Choroid plexus epithelial cell (primary cell): ENCODE measurements at regions not wholly inside any gene's neighbourhood (a gene's known extent, or its start where the extent isn't known, plus 50 kb on each side); places are given as distances from the start of the nearest gene placed in this dataset.

Experiments
- DNase-seq: peaks from one replicate; pipeline ENCODE4 v3.0.0-alpha.2; 2010; ENCODE audit warnings: low read depth
- H3K4me3 ChIP-seq: 2 replicates; pipeline ENCODE4 v1.5.1; 2011; ENCODE audit warnings: low read depth, mild to moderate bottlenecking, control low read depth, low read length, moderate library complexity
- TF ChIP-seq, protein P1 (sequence below): conservative IDR thresholded peaks from 2 replicates; pipeline ENCODE4 v1.5.1; 2011; ENCODE audit warnings: low read depth, mild to moderate bottlenecking, control low read depth, inconsistent platforms, low read length, moderate library complexity

GRCh38 chr5:61966997-61967396 lies 339.0 kb upstream of the KIF2A start:
- H3K4me3 ChIP-seq: no peak overlapping the region
- TF ChIP-seq, protein P1, sequence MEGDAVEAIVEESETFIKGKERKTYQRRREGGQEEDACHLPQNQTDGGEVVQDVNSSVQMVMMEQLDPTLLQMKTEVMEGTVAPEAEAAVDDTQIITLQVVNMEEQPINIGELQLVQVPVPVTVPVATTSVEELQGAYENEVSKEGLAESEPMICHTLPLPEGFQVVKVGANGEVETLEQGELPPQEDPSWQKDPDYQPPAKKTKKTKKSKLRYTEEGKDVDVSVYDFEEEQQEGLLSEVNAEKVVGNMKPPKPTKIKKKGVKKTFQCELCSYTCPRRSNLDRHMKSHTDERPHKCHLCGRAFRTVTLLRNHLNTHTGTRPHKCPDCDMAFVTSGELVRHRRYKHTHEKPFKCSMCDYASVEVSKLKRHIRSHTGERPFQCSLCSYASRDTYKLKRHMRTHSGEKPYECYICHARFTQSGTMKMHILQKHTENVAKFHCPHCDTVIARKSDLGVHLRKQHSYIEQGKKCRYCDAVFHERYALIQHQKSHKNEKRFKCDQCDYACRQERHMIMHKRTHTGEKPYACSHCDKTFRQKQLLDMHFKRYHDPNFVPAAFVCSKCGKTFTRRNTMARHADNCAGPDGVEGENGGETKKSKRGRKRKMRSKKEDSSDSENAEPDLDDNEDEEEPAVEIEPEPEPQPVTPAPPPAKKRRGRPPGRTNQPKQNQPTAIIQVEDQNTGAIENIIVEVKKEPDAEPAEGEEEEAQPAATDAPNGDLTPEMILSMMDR: no peak
- DNase-seq: no peak

GRCh38 chr5:61967681-61968080 lies 338.3 kb upstream of the KIF2A start:
- TF ChIP-seq, protein P1: no peak
- no peak for DNase-seq
- no peak overlapping the region for H3K4me3 ChIP-seq

DNA sequence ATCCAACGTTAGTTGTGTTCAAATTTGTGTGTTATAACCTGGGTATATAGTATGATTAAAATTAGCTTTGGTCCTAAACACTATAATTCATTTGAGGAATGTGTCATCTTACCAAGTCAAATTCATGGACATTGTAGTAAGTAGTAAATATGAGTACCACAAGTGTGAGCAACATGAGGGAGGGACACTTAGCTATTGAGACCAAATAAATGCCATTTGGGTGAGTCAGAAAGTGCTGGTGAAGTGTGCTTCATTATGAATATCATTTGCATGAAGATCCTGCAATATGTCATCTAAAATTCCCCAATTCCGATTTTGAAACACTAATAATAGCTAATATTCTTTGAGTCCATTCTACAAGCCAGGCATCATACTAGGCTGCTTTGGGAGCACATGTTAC lies 336.7 kb upstream of the KIF2A start:
- no peak for DNase-seq
- TF ChIP-seq, protein P1: no peak
- no peak overlapping the region for H3K4me3 ChIP-seq

DNA sequence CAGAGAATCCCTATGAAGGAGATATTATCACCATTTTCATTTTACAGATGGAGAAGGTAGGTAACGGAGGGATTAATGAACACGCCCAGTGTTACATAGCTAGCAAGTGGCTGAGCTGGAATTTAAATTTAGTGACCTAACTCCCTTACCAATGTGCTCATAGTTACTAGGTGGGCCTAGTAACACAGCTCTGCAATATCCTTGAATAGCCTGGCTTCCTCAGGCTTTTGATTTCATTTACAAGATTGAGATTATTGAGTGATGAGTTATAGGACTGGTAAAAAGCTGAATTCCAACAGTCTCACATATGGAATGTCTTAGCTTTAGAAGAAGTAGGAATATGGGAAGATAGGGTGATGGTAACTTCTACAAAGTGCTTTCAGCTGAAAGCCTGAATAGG lies 336.3 kb upstream of the KIF2A start:
- DNase-seq: no peak
- H3K4me3 ChIP-seq: no peak overlapping the region
- TF ChIP-seq, protein P1: no peak

- TF ChIP-seq, protein P1: no peak
- no peak for DNase-seq
- H3K4me3 ChIP-seq: no peak overlapping the region
Observed at GRCh38 chr5:61970218-61970617, 335.8 kb upstream of the KIF2A start.

GRCh38 chr5:61974680-61975079 lies 331.3 kb upstream of the KIF2A start:
- DNase-seq: no peak
- TF ChIP-seq, protein P1: no peak
- no peak overlapping the region for H3K4me3 ChIP-seq

DNA sequence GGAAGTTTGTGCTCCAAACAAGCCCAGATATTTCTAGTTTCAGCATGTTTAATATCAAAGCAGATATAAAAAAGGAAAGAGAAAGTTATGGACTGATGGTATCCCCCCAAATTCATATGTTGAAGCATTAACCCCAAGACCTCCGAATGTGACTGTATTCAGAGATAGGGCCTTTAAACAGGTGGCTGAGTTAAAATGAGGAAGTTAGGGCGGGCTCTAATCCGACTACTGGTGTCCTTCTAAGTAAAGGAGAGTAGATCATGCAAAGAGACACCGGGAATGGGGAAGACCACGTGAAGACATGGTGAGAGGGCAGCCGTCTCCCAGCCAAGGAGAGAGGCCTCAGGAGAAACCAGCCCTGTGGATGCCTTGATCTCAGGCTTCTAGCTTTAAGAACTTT lies 324.1 kb upstream of the KIF2A start:
- H3K4me3 ChIP-seq: no peak overlapping the region
- TF ChIP-seq, protein P1: no peak
- DNase-seq: no peak
